Pulmonary artery endothelial cell (primary cell): ENCODE measurements at regions not wholly inside any gene's neighbourhood (a gene's known extent, or its start where the extent isn't known, plus 50 kb on each side); places are given as distances from the start of the nearest gene placed in this dataset.

Experiments
- DNase-seq: peaks from one replicate; pipeline ENCODE4 v3.0.0-alpha.2; 2011; ENCODE audit warnings: low read depth, low spot score

DNA sequence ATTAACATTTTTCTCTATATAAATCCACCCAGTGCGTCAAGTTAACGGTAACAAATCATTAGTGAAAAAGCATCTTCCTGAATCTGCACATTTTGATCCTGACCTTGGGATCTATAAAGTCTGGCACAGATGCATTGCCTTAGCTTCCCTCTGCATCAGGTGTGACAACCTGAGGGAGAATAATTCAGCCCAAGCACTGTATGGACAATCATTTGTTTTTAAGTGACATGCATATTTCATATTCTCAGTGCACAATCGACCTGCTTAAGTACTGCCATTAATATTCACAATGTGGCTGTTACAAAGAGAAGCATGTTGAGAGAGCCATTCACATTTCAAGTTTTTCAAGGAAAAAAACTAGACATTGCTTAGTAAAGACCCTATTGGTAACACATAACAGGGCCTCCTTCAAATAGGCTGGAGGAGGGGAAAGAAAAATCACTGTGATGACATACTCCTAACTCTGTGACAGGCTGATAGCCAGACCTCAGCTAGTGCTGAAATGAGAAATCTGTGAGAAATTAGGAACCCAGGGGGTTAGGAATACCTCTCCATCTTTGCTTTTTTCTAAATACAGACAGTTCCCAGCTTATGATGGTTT lies 505.3 kb upstream of the CDH5 start:
- no peak for DNase-seq

DNA sequence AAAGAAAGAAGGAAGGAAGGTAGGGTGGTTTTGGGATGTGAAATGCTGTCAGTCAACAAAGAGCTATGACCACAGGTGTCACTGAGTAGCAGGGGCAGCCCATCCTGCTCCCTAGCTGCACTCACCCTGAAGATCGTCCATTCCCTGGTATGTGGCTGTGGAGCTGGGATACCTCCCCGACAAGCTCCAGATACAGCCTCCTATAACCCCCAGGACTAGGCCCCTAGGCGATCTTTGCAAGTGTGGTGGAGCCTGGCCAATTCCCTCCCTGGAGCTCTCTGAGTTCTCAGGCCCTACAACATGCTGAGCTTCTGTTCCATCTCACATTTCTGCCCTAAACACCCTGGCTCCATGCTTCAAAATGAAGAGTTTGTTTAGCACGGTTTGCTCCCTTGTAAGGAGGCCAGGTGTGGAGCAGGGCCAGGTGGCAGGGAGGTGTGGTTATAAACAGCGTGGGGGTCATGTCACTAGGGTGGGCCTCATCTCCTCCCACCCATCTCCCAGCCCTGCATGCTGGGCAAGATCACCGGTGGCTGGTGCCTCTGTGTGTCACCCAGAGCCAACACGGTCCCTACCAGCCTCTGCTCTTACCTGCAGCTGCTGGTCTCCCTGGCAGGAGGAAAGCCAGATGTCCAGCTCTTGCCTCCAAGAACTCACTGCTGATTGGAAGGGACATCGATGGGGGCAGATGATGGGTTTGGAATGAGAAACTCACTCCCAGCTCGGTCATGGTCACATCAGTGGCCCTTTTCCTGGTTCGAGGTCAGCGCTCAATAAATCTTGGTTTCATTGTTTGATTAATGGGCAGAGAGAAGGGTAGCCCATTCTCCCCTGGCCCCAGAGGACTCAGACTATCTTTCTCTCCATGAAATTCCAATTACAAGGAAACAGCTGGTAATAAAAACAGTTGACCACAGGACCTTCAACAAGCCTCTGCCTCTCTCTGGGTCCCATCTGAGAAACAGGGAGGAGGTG lies 511.0 kb upstream of the CDH5 start:
- no peak for DNase-seq

DNA sequence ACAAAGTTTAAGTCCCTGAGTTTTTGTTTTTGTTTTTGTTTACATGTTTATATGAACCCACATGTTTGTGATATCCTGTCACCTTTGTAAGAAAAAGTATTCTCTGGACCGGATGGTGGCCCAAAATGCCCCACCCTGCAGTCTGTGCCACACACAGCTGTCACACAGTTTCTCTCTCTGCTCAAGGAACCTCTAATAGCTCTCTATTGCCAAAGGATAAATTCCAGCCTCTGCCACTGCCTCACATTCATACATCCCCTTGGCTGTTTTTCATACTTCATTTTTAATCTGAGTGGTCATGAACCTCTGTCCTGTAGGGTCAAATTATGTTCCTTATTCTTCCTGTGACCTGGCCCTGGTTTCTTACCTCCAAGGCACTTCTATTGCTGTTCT lies 520.3 kb upstream of the CDH5 start:
- no peak for DNase-seq

DNA sequence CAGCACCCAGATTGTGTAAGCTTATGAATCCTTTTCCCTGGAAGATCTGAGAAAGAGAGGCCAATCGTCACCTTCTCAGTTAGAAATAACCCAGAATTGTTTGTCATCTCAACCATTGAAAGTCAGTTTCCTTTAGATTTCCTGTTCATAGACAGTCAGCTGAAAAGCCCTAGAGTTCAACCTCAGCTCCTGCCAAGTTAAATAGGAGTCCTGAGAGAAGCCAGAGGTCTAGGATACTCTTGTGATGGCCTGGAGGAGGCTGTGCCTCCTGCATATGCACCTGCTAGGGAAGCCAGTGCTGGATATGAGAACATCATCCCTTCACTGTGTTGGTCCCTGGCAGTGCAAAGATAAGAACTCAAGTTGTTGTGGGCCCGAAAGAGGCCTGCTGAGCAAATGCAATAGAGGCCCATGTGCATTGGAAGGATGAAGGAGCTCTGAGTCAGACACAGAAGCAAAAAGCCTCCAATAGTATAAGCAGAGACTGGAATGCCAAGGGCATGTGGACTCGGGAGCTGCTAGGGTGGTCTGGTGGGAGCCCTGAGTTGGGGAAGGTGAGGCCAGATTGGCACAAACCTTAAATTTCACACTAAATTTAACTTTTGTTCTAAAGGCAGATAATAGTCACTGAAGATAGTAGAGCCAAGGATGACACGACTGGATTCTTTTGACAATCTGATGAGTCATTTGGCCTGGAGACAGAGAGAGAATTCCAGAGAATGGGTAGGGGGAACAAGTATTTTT lies 520.9 kb upstream of the CDH5 start:
- no peak for DNase-seq

DNA sequence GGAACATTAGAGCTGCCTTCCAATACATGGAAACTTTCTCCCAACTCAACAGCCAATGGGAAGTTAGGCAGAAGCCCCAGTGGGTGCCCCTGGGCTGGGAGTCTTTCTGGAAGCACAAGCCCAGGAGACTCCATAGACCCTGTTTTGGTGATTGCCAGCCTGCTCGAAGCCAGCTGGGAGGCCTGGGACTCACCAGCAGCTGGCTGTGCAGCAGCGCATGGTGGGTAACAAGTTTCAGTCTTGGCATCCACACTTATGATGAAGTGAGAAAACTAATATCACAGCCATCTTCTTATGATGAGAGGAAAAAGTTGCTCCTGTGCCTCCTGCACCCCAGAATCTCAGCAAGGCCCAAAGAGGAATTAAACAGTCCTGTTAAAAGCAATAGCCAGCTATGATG lies 522.5 kb upstream of the CDH5 start:
- DNase-seq: no peak

DNA sequence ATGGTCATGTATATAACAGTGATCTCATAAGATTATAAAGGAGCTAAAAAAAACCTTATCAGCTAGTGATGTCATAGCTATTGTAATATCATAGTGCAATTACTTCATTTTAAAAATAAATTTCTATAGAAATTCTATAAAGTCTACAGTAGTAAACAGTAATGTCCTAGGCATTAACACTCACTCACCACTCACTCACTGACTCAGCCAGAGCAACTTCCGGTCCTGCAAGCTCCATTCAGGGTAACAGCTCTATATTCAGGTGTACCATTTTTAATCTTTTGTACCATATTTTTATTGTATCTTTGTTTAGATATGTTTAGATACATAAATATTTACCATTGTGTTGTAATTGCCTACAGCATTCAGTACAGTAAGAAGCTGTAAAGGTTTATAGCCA lies 524.4 kb upstream of the CDH5 start:
- DNase-seq: no peak

DNA sequence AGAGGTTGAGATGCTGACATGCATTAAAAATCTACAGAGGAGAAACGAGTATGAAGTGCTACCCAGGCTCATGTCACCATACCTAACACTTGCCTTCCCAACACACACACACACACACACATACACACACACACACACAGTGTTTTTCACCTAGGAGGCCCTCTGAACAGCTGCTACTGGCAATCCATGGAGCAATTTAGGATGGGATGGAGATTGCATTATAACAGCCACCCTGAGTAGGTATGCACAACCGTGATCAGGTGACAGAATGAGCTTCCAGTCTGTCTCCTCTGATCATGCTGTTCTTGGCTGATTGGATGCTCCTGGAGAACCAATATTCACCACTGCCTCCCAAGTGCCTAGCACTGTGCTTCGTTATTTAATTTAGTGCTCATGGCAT lies 528.5 kb upstream of the CDH5 start:
- no peak for DNase-seq

DNA sequence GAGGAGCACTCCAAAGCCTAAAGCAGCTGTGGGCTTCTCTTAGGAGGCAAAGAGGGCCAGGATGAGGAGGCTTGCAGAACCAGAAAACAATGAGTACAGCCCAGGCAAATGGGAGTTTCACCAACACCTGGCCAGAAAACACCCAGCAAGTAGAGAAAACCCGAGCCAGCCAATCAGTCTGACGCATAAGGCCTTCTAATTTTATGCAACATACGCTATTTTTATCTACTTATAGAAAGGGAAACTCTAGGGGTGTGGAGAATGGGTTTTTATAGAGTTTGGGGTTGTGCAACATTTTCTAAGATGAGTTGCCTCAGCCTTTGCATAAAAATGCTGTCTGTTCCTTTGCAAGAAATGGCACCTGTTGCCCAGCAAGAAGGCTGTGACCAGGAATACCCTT lies 529.0 kb upstream of the CDH5 start:
- no peak for DNase-seq

DNA sequence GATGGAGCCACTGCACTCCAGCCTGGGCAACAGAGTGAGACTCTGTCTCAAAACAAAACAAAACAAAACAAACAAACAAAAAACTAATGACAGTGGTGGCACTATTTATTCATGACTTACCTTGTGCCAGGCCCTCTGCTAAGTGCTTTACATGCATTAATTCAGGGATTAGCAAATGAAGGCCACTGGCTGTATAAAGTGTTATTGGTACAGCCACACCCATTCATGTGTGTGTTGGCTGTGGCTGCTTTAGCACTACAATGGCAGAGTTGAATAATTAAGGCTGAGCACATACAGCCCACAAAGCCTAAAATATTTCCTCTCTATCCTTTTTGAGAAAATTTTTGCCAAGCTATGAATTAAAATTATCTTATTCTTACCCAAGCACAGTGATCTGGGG lies 531.8 kb upstream of the CDH5 start:
- no peak for DNase-seq

DNA sequence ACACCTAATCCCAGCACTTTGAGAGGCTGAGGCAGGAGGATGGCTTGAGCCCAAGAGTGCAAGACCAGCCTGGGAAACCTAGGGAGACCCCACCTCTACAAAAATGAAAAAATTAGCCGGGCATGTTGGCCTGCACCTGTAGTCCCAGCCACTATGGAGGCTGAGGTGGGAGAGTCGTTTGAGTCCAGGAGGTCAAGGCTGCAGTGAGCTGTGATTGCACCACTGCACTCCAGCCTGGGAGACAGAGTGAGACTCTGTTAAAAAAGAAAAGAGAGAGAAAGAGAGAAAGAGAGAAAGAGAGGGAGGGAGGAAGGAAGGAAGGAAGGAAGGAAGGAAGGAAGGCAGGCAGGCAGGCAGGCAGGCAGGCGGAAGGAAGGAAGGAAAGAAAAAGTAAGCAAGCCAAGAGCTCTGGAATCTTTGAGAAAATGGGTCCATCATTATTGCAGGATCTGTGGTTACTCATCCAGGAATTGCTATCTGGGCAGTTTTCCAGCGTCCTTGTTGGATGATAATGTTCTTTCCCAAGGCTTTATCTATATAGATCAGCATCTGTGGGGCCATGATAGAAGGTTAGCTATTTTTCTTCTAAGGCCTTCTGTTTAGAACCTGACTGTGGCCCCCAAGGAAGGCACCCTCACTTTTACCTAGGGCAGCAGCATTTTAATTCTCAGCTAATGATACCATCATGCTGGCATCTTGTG lies 533.2 kb upstream of the CDH5 start:
- peak; percentile 27 for DNase-seq

DNA sequence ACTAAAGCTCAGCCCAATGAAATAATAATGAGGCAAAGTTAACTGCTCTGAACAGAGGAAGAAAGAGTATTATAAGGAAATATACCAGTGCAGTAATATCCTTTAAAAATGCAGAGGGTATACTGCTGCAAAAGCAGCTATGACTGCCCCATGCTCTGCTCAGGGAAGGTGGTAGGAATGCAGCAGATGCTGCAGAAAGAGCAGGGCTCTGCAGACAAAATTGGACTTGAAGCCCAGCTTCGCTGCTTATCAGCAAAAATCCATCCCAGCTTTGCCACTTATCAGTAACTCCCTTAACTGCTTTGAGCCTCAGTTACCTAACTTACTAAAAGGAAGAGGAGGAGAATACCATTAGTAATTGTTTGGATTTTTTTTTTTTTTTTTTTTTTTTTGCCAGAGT lies 533.8 kb upstream of the CDH5 start:
- DNase-seq: no peak

DNA sequence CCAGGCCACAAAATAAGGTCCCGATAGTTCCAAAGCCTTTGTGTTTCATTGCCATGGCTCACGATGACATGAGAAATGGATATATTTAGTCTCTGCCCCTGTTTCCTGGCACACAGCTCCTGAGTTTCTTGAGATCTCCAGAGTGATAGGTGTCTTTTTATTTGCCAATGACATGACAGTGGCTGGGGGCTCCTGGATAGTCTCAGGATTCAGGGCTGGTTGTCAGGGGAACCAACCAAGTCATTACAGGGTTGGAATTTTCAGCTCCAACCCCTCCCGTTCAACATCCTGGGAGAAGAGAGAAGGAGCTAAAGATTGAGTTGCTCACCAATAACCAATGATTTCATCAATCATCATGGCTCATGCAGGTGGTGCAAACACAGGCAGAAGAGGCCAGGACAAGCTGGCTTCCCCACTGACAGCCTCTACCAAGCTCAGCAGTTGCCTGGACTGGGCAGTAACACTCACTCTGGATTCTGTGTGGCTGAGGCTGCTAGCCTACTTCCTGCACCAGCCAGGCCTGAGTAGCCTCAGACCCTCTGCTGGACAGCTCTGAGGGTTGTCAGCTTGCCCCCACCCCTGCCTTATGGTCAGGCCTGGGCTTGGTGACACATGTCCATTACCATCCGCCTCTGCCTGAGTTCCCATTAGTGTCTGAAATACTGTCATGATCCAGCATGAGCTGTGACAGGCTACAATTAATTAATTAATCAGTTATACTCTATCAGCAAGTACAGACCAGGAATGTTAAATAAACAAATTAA lies 534.4 kb upstream of the CDH5 start:
- DNase-seq: no peak

DNA sequence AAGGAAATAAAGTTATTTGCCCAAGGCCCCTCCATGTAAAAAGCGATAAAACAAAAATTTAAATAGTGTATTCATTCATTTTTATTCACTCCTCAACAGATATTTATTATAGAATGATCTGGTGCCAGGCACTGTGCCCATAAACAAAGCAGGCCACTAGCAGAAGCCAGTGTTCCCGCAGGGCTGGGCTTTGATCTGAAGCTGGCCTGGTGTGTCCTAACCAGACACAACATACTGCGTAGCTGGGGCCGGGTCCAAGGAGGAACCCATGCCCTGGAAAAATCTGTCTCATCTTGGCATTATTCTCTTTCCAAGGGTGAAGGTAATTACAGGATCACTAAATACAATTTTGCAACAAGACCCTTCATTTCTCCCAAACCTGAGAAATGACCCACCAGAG lies 537.4 kb upstream of the CDH5 start:
- DNase-seq: no peak

DNA sequence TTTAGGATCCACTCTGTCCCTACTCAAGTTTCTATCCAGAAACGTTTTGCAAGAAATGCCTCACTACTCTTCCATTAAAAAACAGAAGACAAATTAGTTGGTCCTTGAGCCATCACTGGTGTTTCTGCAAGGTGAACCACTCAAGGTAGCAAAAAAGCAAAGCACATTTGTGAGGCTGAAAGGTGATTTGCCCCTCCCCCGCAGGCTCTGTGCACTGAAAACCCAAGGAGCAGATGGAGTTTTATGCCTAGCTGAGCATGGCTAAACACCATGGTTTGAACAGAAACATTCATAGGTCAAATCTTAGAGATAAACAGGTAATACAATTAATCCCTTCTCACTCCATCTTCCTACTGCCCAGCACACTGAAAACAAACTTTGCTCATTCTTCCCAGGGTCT lies 538.2 kb upstream of the CDH5 start:
- DNase-seq: no peak

DNA sequence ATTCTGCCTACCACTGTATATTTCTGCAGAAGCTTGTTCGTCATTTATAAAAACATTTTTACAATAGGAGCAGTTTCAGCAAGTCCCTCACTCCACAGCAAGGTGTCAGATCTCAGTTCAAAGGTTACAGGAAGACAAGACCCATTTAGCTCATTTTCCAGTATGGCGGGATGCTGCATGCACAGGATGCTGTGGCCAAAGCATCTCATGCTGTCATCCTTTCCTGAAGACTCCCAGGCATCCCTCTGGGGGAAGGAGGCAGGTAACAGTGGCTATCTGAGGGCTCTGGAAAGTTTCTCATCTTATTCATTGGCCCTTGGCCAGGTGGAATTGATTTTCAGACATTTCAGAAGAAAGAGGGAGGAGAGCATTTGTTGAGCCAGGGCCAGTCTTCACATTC lies 539.3 kb upstream of the CDH5 start:
- no peak for DNase-seq

DNA sequence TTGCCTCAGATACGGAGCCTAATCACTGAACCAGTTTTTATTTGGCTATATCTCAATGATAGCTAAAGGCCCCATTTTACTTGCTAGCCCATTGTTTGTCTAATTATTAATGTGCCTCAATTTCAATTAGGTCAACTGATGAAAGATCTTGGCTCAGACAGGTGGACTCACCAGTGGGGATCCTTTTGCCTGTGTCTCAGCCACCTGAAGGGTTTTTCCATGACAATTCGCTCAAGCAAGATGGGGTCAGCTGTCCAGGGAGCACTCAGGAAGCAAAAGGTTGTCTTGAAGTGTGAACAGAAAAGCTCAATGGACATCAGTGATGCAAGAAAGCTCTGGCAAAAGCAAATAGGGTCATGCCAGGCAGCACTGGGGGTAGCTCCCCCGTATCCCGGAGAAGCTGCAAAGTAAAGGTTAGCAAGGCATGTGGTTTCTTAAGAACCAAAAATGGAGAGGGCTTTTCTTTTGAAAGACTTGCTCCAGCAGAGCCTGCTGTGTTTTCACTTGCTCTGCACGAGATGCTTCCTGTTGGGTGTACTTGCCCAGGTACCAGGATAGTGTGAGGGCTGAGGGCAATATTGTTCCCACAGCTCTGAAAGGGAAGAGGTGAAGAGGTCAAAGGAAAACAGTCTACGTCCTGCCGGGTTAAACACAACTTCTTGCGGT lies 541.2 kb upstream of the CDH5 start:
- no peak for DNase-seq

DNA sequence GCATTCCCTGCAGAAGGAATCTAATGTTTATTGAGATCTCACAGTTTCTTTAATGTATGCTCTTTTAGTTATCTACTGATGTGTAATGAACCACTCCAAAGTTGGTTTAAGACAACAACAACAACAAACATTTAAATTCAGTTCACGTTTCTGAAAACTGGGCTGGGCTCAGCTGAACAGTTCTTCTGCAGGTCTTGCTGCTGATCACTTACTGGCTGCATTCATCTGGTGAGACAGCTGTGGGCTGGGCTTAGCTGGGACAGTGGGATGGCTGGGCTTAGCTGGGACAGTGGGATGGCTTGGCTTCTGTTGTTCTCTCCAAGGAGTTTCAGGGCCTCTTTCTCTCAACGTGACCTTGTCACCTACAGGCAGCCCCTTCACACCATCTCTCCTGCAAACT lies 544.3 kb upstream of the CDH5 start:
- DNase-seq: no peak

DNA sequence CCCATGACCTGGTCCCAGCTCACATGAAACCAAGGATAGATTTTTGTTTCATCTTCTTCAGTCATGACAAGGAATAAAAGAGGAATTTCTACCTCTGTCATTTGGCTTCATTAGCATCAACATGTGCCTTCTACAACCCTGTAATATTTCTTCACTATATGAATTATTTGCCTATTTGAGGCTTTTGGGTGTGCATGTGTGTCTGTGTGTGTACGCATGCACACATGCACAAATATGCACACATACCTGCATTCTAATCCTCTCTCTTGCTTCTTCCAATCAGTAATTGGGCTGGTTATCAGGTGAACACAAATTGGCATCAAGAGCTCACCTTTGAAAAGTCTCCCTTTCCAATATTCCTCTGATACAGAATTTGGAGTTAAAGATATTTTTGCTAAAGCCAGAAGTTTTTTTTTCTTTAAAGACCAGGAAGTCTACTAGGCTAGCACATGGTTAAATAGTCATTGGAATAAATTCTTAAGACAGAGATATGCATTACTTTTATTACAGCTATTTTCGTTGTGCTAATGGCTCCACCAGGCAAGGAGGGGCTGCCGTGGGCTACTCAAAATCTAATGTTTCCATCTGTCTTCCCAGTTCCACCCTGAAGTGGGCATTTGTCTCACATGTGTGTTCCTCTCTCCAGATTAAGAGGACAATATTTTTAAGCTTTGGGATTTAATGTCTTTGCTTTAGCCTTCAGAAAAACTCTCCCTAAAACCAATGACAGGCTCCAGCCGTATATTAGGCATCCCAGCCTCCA lies 547.2 kb upstream of the CDH5 start:
- no peak for DNase-seq

DNA sequence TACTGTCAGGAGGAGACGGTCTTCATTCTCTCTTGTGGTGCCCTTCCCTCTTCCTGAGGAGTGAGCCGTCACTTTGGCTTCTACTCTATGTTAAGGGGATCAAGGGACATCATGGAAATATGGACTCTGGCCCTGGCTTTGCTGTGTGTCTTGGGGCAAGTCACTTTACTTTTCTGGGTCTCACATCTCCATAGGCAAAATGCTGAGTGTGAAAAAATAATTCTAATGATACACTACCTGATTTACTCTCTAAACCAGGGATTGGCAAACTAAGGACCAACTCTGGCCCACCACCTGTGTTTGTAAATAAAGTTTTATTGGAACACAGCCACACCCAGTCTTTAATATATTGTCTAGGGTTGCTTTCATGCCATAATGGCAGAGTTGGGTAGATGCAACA lies 548.7 kb upstream of the CDH5 start:
- no peak for DNase-seq

DNA sequence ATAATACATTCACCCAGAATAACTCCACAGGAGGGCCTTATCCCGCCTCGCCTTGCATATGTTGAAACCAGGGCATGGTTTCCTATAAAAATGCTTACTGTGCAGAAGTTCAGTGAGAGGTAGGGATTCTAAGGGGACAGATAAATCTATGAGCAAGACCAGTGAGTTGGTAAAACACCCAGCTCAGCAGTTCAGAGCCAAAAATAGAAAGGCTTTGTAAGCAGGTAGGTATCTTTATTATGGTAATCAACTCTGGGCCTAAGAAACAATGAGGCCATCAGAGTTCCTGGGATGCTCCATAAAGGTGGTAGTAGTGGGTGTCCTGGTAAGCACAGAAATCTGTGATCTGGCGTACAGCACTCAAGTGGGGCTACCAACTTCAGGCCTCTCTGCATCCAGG lies 549.4 kb upstream of the CDH5 start:
- no peak for DNase-seq
